ENCODE measurements at regions not wholly inside any gene's neighbourhood (a gene's known extent, or its start where the extent isn't known, plus 50 kb on each side); places are given as distances from the start of the nearest gene placed in this dataset.

GRCh38 chr6:84912472-84913322 lies 148.3 kb upstream of the TBX18 start:
- WGBS (ENCODE audit: insufficient coverage), result 89% methylated on average over 8 of the region's 12 CpGs
- ChIA-PET POLR2A (no interaction called here), CTCF (no interaction called here)
- no peak for DNase-seq
- Histone ChIP-seq H3K4me1 (ENCODE audit: control extremely low read depth in 1 of 4, control insufficient read depth in 4 of 4, insufficient read depth in 4 of 4, low read length in 3 of 4) (no peaks in the 10 kb centered on the region), H3K27me3 (replicated peaks in 2 of 5; ENCODE audit: control insufficient read depth in 4 of 5, insufficient read depth in 5 of 5, low read length in 4 of 5) (peaks cover 0 to 3% (median 0%) of the 10 kb centered on the region in 5 experiments), H3K4me3 (ENCODE audit: control insufficient read depth in 1 of 7, extremely low read depth in 1 of 7, insufficient read depth in 4 of 7, low read depth in 2 of 7, low read length in 6 of 7) (no peak overlapping the region), H3K9me3 (ENCODE audit: control extremely low read depth in 1 of 5, control insufficient read depth in 4 of 5, insufficient read depth in 2 of 5, low read depth in 1 of 5, low read length in 4 of 5) (no peaks in the 10 kb centered on the region), H3K36me3 (ENCODE audit: control insufficient read depth in 4 of 4, insufficient read depth in 4 of 4, low read length in 3 of 4) (no peaks in the 10 kb centered on the region), H3K27ac (ENCODE audit: insufficient read depth in 1 of 2, low read depth in 1 of 2, low read length in 2 of 2, poor library complexity in 1 of 2, severe bottlenecking in 2 of 2) (no peak overlapping the region)

GRCh38 chr6:84910906-84911607 lies 146.7 kb upstream of the TBX18 start:
- no peaks in the 10 kb centered on the region for H3K9me3 ChIP-seq (ENCODE audit: control extremely low read depth in 1 of 5, control insufficient read depth in 4 of 5, insufficient read depth in 2 of 5, low read depth in 1 of 5, low read length in 4 of 5)
- ChIA-PET CTCF (no interaction called here), POLR2A (no interaction called here)
- H3K27me3 ChIP-seq (replicated peaks in 2 of 5; ENCODE audit: control insufficient read depth in 4 of 5, insufficient read depth in 5 of 5, low read length in 4 of 5), result peaks cover 0 to 3% (median 0%) of the 10 kb centered on the region in 5 experiments
- H3K4me1 ChIP-seq (ENCODE audit: control extremely low read depth in 1 of 4, control insufficient read depth in 4 of 4, insufficient read depth in 4 of 4, low read length in 3 of 4), result no peaks in the 10 kb centered on the region
- H3K4me3 ChIP-seq (ENCODE audit: control insufficient read depth in 1 of 7, extremely low read depth in 1 of 7, insufficient read depth in 4 of 7, low read depth in 2 of 7, low read length in 6 of 7), result no peak overlapping the region
- DNase-seq, result no peak
- H3K27ac ChIP-seq (ENCODE audit: insufficient read depth in 1 of 2, low read depth in 1 of 2, low read length in 2 of 2, poor library complexity in 1 of 2, severe bottlenecking in 2 of 2), result no peak overlapping the region
- no peaks in the 10 kb centered on the region for H3K36me3 ChIP-seq (ENCODE audit: control insufficient read depth in 4 of 4, insufficient read depth in 4 of 4, low read length in 3 of 4)
- WGBS (ENCODE audit: insufficient coverage), result no CpG with 5 or more reads among the region's 2 CpGs

DNA sequence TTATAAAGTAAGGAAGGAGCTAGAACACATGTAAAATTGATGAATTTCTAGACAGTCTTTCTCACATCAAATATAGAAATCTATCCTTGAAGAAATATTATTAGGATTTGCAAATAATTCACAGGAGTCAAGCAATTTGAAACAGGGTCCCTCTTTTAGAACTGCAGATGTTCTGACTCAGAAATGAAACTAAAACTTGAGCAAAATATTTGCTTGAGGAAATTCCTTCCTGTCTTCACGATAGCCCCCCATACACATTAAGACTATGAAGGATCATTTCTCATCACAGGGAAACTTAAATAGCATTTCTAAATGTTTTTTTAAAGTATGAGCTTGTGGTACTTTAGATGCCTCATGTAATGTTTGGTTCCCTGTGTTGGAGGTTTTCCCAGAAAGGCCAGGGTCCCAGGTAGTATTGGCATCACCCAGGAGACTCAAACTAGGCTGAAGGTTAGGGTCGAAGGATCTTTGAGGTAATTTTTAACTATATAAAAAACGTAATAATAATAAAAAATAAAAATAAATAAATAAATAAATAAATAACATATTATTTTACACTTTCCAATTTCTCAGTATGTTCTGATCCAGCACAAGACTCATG lies 144.0 kb upstream of the TBX18 start:
- ChIA-PET POLR2A (no interaction called here), CTCF (no interaction called here)
- DNase-seq, result no peak
- Histone ChIP-seq H3K4me3 (ENCODE audit: control insufficient read depth in 1 of 7, extremely low read depth in 1 of 7, insufficient read depth in 4 of 7, low read depth in 2 of 7, low read length in 6 of 7) (no peak overlapping the region), H3K27ac (ENCODE audit: insufficient read depth in 1 of 2, low read depth in 1 of 2, low read length in 2 of 2, poor library complexity in 1 of 2, severe bottlenecking in 2 of 2) (no peak overlapping the region), H3K27me3 (replicated peaks in 2 of 5; ENCODE audit: control insufficient read depth in 4 of 5, insufficient read depth in 5 of 5, low read length in 4 of 5) (peaks cover 0 to 3% (median 0%) of the 10 kb centered on the region in 5 experiments), H3K4me1 (ENCODE audit: control extremely low read depth in 1 of 4, control insufficient read depth in 4 of 4, insufficient read depth in 4 of 4, low read length in 3 of 4) (no peaks in the 10 kb centered on the region), H3K36me3 (ENCODE audit: control insufficient read depth in 4 of 4, insufficient read depth in 4 of 4, low read length in 3 of 4) (no peaks in the 10 kb centered on the region), H3K9me3 (ENCODE audit: control extremely low read depth in 1 of 5, control insufficient read depth in 4 of 5, insufficient read depth in 2 of 5, low read depth in 1 of 5, low read length in 4 of 5) (no peaks in the 10 kb centered on the region)
- no CpG with 5 or more reads among the region's 3 CpGs for WGBS (ENCODE audit: insufficient coverage)

GRCh38 chr6:84906514-84906913 lies 142.1 kb upstream of the TBX18 start:
- no peaks in the 10 kb centered on the region for H3K4me1 ChIP-seq (ENCODE audit: control extremely low read depth in 1 of 4, control insufficient read depth in 4 of 4, insufficient read depth in 4 of 4, low read length in 3 of 4)
- no peak overlapping the region for H3K4me3 ChIP-seq (ENCODE audit: control insufficient read depth in 1 of 7, extremely low read depth in 1 of 7, insufficient read depth in 4 of 7, low read depth in 2 of 7, low read length in 6 of 7)
- 90% methylated on average over 2 of the region's 3 CpGs for WGBS (ENCODE audit: insufficient coverage)
- H3K27me3 ChIP-seq (replicated peaks in 2 of 5; ENCODE audit: control insufficient read depth in 4 of 5, insufficient read depth in 5 of 5, low read length in 4 of 5), result peaks cover 0 to 3% (median 0%) of the 10 kb centered on the region in 5 experiments
- CTCF ChIA-PET, result no interaction called here
- no peak overlapping the region for H3K27ac ChIP-seq (ENCODE audit: insufficient read depth in 1 of 2, low read depth in 1 of 2, low read length in 2 of 2, poor library complexity in 1 of 2, severe bottlenecking in 2 of 2)
- no peaks in the 10 kb centered on the region for H3K36me3 ChIP-seq (ENCODE audit: control insufficient read depth in 4 of 4, insufficient read depth in 4 of 4, low read length in 3 of 4)
- no peak for DNase-seq
- POLR2A ChIA-PET, result no interaction called here
- H3K9me3 ChIP-seq (ENCODE audit: control extremely low read depth in 1 of 5, control insufficient read depth in 4 of 5, insufficient read depth in 2 of 5, low read depth in 1 of 5, low read length in 4 of 5), result no peaks in the 10 kb centered on the region

DNA sequence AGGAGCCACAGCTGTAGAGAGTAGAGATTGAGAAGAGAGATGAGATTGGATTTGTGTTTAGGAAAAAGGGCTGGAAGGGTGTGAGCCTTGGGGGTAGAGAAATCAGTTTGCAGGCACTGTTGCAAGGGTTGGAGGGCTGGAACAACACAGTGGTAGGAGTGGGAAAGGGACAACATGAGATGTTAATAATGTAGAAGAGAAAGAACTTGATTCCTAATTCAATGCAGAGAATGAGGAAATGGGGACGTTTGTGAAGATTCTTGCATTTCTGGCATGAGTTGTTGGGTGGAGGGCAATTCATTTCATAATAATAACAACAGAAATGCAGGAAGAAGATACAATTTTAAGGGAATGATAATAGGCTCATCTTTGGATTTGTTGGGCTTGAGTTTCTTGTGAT lies 141.4 kb upstream of the TBX18 start:
- Histone ChIP-seq H3K9me3 (ENCODE audit: control extremely low read depth in 1 of 5, control insufficient read depth in 4 of 5, insufficient read depth in 2 of 5, low read depth in 1 of 5, low read length in 4 of 5) (no peaks in the 10 kb centered on the region), H3K27ac (ENCODE audit: insufficient read depth in 1 of 2, low read depth in 1 of 2, low read length in 2 of 2, poor library complexity in 1 of 2, severe bottlenecking in 2 of 2) (no peak overlapping the region), H3K4me1 (ENCODE audit: control extremely low read depth in 1 of 4, control insufficient read depth in 4 of 4, insufficient read depth in 4 of 4, low read length in 3 of 4) (no peaks in the 10 kb centered on the region), H3K36me3 (ENCODE audit: control insufficient read depth in 4 of 4, insufficient read depth in 4 of 4, low read length in 3 of 4) (no peaks in the 10 kb centered on the region), H3K4me3 (ENCODE audit: control insufficient read depth in 1 of 7, extremely low read depth in 1 of 7, insufficient read depth in 4 of 7, low read depth in 2 of 7, low read length in 6 of 7) (no peak overlapping the region), H3K27me3 (replicated peaks in 2 of 5; ENCODE audit: control insufficient read depth in 4 of 5, insufficient read depth in 5 of 5, low read length in 4 of 5) (peaks cover 0 to 3% (median 0%) of the 10 kb centered on the region in 5 experiments)
- CTCF ChIA-PET, result no interaction called here
- WGBS (ENCODE audit: insufficient coverage), result no CpG with 5 or more reads among the region's 1 CpG
- no peak for DNase-seq
- POLR2A ChIA-PET, result no interaction called here

DNA sequence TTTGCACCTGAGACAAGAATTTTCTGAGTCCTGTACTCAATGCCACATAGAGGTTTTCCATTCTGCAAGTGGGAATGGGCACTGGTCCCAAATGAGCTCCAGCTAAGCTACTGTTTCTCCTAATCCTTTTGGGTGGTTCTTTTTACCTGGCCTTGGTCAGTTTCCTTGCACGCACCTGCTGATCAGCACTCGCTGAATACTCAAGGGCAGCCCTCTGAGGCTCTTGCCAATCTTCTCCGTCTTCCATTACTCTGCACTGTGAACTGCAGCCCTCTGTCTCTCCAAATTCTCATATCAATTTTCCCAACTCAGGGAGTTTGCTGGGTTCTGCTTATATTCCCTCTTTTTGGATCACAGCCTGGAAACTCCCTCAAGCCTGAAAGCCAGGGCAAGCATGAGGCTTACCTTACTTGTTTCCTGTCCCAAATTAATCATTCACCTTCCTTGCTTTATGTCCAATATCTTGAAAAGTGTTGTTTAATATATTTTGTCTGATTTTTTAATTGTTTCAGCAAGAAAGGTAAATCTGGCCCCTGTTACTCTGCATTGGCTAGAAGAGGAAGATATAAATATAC lies 138.0 kb upstream of the TBX18 start:
- Histone ChIP-seq H3K9me3 (ENCODE audit: control extremely low read depth in 1 of 5, control insufficient read depth in 4 of 5, insufficient read depth in 2 of 5, low read depth in 1 of 5, low read length in 4 of 5) (no peaks in the 10 kb centered on the region), H3K4me3 (ENCODE audit: control insufficient read depth in 1 of 7, extremely low read depth in 1 of 7, insufficient read depth in 4 of 7, low read depth in 2 of 7, low read length in 6 of 7) (no peak overlapping the region), H3K27me3 (replicated peaks in 2 of 5; ENCODE audit: control insufficient read depth in 4 of 5, insufficient read depth in 5 of 5, low read length in 4 of 5) (no peaks in the 10 kb centered on the region), H3K36me3 (ENCODE audit: control insufficient read depth in 4 of 4, insufficient read depth in 4 of 4, low read length in 3 of 4) (no peaks in the 10 kb centered on the region), H3K4me1 (ENCODE audit: control extremely low read depth in 1 of 4, control insufficient read depth in 4 of 4, insufficient read depth in 4 of 4, low read length in 3 of 4) (no peaks in the 10 kb centered on the region), H3K27ac (ENCODE audit: insufficient read depth in 1 of 2, low read depth in 1 of 2, low read length in 2 of 2, poor library complexity in 1 of 2, severe bottlenecking in 2 of 2) (no peak overlapping the region)
- CTCF ChIA-PET, result no interaction called here
- no peak for DNase-seq
- POLR2A ChIA-PET, result no interaction called here
- 87% methylated on average over 3 of the region's 3 CpGs for WGBS (ENCODE audit: insufficient coverage)

All from common myeloid progenitor, CD34-positive (primary cell).